DND-41 (cell line): ENCODE measurements at regions not wholly inside any gene's neighbourhood (a gene's known extent, or its start where the extent isn't known, plus 50 kb on each side); places are given as distances from the start of the nearest gene placed in this dataset.

ENCODE experiments used
- CTCF ChIP-seq: IDR thresholded peaks from 2 replicates; pipeline ENCODE4 v1.5.1; 2012; ENCODE audit warnings: borderline replicate concordance, low read length, moderate library complexity, mild to moderate bottlenecking; ENCODE audit not compliant: poor library complexity, severe bottlenecking; ENCODE audit errors: extremely low read depth
- EZH2 ChIP-seq: IDR thresholded peaks from 3 replicates; pipeline ENCODE4 v1.6.1; 2012; ENCODE audit warnings: borderline replicate concordance, low read depth, mild to moderate bottlenecking, moderate library complexity, low read length, inconsistent platforms; ENCODE audit not compliant: severe bottlenecking

DNA sequence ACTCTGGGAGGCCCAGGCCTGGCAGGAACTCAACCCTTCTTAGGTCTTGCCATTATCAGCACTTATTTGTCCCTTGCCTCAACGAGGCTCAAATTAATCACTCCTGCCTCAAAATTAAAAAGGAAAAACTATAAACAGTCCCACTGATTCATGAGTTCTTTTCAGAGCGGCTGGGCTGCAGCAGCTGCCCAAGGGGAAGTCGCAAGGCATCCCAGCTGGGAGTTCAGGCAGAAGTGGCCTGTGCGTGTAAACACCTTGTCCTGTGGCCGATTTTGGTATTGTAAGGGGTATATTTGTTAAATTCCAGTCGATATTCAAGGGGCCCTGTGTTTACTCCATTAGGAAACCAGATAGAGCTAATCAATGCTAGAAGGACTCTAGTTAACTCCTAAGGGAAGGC lies 213.9 kb upstream of the CADM1 start:
- TF ChIP-seq CTCF: no peak
- no peak for TF ChIP-seq EZH2
